Testis (tissue), 2 donors: ENCODE measurements at regions not wholly inside any gene's neighbourhood (a gene's known extent, or its start where the extent isn't known, plus 50 kb on each side); places are given as distances from the start of the nearest gene placed in this dataset.

Source experiments
- CTCF ChIP-seq, 3 experiments: fragments of 450-650 bp in 2 of 3; fragments of 200-600 bp in 1 of 3; sonication (generic) in 1 of 3; IDR thresholded peaks; one replicate each; pipeline ENCODE4 v1.5.1; 2016 to 2019; ENCODE audit warnings: antibody characterized with exemption in 3 of 3, mild to moderate bottlenecking in 2 of 3, moderate library complexity in 1 of 3
- POLR2A ChIP-seq: fragments of 450-650 bp; IDR thresholded peaks from one replicate; pipeline ENCODE4 v1.6.1; 2017; ENCODE audit warnings: antibody characterized with exemption, mild to moderate bottlenecking, moderate library complexity

DNA sequence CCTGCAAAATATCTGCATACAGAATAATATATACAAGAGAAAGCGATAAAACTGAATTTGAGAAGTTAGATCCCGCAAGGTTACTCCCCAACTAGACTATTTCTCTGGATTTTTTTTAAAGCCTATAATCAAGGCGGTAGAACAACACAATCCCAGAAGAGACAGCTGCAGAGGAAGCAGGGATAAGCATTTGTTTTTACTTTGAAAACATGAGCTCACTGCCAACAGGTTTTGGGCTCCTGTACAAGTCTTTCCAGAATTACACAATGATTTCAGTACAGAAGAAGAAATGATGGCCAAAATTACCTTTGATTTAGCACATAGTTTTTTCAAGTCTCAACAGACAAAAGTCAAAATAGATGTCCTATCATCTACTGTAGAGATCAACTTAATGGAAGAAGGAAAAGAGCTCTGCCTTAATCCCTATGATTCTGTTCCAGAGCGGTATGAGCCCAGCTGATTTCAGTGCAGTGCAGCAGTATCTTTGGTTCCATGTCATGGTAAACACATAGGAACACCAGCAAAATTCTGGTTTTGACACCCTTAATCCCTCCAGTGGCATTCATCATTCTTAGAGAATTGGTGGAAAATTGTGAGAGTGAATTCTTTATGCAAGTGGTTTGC is 304.3 kb downstream of the HDGFL1 start:
- TF ChIP-seq CTCF (IDR thresholded peaks at IDR 0.05) (no peak), POLR2A (no peak)
